CD4-positive, alpha-beta T cell treated with Interleukin-6 at 100 ng/mL for 8 hours (primary cell): ENCODE measurements at regions not wholly inside any gene's neighbourhood (a gene's known extent, or its start where the extent isn't known, plus 50 kb on each side); places are given as distances from the start of the nearest gene placed in this dataset.

Source experiments
- DNase-seq: peaks from one replicate; pipeline ENCODE4 v3.0.0-alpha.2; 2020; ENCODE audit warnings: mixed read lengths, low spot score

GRCh38 chr5:135234666-135235401 lies 164.2 kb downstream of the MACROH2A1 start:
- DNase-seq, result no peak

DNA sequence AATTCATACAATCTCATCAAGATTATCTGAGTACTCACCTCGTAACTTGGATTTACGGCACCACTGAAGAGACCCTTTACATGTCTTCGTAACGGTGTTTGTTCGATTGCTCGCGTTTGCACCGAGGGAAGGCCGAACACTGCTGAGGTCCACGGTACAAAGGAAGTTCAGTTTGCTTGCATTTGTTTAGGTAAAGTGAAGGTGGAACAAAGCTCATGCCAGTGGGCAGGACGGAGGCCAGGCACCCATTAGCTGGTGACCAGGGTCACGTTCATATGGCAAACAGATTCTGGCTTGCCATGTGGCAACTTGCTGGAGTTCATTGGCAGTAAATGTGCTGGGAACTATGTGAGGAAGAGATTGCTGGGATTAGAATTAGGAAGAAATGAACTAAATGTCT lies 164.8 kb downstream of the MACROH2A1 start:
- no peak for DNase-seq

- DNase-seq, result no peak
Measured at GRCh38 chr5:135233477-135233876, 165.6 kb downstream of the MACROH2A1 start.

DNA sequence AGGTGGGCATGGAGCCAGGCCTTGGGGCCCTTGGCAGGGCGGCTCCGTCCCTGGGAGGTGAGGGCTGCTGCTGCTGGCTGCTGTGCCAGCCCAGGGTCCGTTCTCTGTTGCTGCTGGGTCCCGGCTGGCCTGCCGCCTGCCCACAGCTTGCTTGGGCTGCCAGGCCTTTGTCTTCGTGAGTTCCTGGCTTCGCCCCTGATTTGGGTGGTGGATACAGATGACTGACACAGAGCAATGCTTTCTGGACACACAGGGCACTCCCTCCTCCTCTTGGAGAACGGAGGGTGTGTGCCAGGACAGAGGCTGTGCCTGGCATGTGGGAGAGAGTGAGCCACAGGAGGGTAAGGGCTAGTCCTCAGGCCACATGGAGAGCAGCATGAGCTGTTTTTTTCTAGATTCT lies 166.1 kb downstream of the MACROH2A1 start:
- no peak for DNase-seq

DNA sequence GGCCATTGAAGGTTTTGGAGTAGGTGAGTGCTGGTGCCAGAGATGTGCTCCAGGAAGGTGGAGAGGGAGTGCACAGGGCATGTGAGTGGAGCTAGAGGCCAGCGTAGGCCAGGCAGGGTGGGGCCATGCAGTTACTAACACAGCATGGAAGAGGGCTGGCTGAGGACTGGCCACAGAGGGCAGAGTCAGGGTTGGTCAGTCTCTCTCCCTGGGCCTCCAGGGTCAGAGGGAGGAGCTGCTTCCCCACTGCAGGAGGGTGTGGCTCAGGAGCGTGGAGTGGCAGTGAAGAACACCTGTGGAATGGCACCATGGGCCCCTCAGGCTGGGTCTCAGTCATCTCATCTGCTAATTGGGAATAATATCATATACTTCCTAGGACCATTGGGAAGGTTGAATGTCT lies 167.7 kb downstream of the MACROH2A1 start:
- DNase-seq, result no peak

DNA sequence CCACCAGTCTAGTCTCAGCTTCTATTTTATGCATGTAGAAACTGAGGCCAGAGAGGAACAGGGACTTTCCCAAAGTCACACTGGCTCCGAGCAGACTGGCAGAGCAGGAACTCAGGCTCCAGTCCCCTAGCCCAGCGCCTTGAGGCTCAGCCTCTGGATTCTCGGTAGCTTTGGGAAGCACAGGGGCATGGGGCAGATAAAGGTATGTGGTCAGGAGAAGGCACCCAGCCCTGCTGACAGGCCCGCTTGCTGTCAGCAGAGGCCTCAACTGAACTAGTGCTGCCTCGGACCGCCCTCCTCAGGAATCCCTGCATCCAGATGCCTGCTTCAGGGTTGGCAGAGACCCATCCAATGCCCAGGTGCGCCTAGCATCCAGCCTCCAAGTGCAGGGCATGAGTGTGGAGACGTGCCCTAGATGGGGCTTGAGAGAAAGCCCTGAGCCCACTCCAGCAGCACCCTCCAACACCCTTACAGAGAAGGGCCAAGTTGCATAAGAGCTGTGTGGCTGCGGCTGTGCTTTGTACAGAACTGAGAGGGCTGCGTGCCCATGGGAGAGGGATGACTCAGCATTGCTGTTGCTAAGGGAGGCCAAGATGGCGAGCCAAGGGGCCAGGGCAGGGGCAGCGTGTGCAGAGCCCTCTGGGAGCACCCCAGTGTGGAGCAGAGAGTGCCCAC lies 168.6 kb downstream of the MACROH2A1 start:
- no peak for DNase-seq

DNA sequence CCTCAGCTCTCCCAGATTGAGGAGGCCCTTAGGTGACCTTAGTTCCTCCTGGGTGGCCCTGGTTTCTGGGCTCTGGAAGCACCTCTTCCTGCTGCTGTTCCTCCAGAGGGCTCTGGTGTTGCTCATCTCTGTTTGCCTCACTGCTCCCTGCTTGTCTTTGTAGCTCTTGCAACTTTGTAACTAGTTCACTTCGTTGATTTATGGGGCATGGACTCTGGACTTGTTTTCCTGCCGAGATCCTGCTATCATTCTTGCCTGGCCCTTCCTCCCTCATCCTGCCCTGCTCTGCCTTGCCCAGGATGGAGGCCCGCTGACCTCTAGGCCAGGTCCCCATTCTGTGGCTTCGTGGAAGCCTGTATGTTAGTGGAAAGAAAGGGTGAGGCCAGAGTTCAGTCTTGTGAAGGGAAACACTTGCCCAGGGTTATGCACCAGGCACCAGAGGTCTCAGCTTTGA lies 169.3 kb downstream of the MACROH2A1 start:
- DNase-seq, result no peak

DNA sequence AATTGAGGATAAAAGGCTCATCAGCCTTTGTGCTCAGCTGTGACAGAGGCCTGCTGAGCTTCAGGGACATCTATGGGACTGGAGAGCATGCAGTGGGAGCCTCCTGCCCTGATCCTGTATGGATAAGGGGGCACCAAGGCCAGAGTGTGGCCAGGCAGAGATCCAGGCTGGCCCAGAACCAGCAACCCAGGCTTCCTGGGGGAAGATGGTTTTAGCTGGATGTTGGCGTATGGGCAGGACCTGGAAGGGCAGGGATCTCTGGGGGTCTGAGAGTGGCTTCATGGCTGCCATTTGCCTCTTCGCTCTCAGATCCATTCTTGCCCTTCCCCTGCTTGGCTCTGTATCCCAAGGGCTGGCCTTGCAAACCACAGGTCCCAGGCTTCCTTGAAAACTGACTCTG lies 169.9 kb downstream of the MACROH2A1 start:
- DNase-seq, result no peak

GRCh38 chr5:135228222-135228621 lies 170.8 kb downstream of the MACROH2A1 start:
- DNase-seq, result no peak

DNA sequence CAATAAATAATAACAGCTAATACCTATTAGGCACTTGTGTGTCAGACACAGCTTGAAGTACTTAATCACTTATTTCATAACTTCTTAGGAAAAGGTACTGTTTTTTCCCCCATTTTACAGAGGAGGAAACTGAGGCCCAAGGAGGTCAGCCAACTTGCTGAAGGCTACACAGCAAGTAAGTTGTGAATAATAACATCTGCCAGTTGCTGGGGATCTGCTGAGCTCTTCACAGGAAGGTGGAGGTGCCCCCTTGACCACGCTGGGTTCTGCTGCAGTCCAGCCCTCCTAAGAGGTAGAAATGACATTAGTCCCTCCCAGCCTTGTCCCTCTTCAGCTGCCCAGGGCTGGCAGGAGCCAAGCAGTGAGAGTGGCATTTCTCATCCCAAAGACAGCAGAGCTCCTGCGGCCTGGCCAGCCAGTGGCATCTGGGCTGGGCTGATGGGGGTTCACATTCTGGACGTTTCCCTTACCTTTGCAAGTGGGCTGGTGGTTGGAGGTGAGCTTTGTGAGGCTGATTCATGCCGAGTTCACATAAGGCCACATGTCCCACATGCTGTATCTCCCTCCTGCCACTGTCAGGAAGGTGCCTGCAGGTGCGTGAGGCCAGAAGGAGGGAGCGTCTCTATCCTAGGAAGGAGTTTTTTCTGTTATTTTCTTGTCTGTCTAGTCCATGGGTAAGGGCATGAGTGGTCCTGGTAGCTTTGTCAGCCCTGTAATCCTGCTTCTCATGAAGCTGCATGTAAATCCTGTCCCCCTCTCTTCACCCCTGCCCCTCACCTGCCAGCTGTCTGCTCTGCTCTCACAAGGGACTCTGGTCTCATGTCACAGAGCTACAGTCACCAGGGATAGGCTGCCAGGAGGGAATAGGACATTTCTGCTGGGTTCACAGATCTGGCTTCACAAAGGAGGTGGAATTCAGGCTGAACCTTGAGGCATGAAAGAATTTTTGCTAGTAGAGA lies 171.7 kb downstream of the MACROH2A1 start:
- DNase-seq, result no peak

- no peak for DNase-seq
Measured at GRCh38 chr5:135225856-135226560, 173.0 kb downstream of the MACROH2A1 start.

GRCh38 chr5:135223891-135224625 lies 175.0 kb downstream of the MACROH2A1 start:
- DNase-seq, result no peak

DNA sequence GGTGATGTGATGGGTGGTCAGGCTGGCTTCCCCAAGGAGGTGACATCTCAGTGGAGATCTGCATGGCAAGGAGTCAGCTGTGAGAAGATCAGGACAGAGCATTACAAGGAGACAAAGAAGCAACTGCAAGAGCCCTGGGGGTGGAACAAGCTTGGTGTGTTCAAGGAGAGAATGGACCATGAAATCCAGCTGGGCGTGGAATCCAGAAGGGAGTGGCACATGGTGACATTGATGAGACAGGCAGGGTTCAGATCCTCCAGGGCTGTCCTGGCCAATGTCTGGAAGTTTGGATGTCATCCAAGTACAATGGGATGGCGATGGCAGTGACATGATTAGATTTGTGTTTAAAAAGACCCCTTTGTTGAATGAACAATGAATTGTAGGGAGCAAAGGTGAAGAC lies 175.6 kb downstream of the MACROH2A1 start:
- no peak for DNase-seq

- no peak for DNase-seq
Measured at GRCh38 chr5:135222771-135223170, 176.3 kb downstream of the MACROH2A1 start.

DNA sequence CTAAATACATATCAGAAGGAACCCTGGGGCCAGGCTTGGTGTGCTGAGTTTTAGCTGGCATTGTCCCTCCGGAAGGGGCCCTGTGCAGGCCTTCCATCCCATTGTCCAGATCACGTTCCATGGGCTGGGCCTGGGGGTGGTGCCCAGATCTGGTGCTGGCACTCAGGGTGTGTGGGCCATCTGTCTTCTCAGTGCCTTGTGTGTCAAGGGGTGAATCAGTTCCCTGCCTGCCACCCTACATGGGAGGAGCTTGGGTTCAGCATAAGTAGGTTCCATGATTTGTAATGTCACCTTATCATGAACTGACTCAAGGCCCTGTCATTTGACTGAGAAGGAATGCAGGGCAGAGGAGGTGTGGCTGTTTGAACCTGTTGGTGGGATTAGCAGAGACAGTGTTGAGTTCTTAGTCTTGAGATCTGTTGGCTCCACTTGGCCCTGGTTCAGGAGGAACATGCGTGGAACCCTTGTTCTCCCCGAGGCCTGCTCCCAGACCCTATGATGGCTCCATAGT lies 176.8 kb downstream of the MACROH2A1 start:
- DNase-seq, result no peak

GRCh38 chr5:135221696-135222095 lies 177.3 kb downstream of the MACROH2A1 start:
- DNase-seq, result no peak

DNA sequence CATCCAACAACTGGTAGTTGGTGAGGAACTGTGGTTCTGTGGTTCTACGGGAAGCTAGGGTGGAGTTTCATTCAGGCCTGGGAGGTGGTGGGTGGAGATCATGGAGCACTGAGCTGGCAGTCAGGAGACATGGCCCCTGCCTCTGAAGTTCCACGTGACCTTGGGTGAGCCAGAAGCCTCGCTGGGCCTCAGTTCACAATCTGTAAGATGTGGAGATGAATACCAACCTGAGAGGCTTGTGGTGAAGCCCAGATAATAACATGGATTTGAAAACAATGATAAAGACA lies 177.9 kb downstream of the MACROH2A1 start:
- DNase-seq, result no peak

GRCh38 chr5:135220394-135221186 lies 178.4 kb downstream of the MACROH2A1 start:
- DNase-seq, result no peak

- no peak for DNase-seq
Measured at GRCh38 chr5:135219868-135220267, 179.2 kb downstream of the MACROH2A1 start.
